B cell (primary cell): ENCODE measurements at regions not wholly inside any gene's neighbourhood (a gene's known extent, or its start where the extent isn't known, plus 50 kb on each side); places are given as distances from the start of the nearest gene placed in this dataset.

ENCODE experiments used
- CTCF ChIP-seq: fragments of 200-600 bp; IDR thresholded peaks from one replicate; pipeline ENCODE4 v1.8.0; 2022; ENCODE audit warnings: antibody characterized with exemption, mild to moderate bottlenecking
- EZH2 ChIP-seq: IDR thresholded peaks from 2 replicates; pipeline ENCODE4 v1.6.1; 2012; ENCODE audit warnings: borderline replicate concordance, low read depth, mild to moderate bottlenecking, moderate library complexity, low read length; ENCODE audit not compliant: insufficient read depth, poor library complexity, severe bottlenecking

GRCh38 chr7:49611951-49612350, 161.5 kb upstream of the VWC2 start:
- TF ChIP-seq CTCF, result no peak
- TF ChIP-seq EZH2, result no peak
